ENCODE measurements at regions not wholly inside any gene's neighbourhood (a gene's known extent, or its start where the extent isn't known, plus 50 kb on each side); places are given as distances from the start of the nearest gene placed in this dataset.

DNA sequence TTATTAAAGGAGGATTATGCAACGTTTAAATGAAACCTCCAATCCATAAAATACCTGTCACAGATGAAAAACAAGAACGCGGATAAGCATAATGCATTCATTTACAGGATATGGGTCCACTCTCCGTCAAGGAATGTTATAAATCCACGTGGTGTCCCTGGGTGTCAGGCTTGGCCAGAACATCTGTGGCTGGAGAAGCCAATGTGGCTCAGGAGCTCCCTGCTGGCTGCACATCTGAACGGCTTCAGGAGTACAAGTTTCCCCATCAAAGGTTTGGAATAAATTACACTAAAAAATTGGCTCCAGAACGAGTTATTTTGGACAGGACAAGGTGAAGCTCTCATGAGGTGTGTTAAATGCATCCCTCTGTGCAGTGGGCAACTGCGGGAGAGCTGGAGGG, 87.8 kb upstream of the LEF1 start:
- DNase-seq, result no peak

GRCh38 chr4:108255203-108255747, 86.5 kb upstream of the LEF1 start:
- no peak for DNase-seq

GRCh38 chr4:108249397-108249796, 80.7 kb upstream of the LEF1 start:
- no peak for DNase-seq

DNA sequence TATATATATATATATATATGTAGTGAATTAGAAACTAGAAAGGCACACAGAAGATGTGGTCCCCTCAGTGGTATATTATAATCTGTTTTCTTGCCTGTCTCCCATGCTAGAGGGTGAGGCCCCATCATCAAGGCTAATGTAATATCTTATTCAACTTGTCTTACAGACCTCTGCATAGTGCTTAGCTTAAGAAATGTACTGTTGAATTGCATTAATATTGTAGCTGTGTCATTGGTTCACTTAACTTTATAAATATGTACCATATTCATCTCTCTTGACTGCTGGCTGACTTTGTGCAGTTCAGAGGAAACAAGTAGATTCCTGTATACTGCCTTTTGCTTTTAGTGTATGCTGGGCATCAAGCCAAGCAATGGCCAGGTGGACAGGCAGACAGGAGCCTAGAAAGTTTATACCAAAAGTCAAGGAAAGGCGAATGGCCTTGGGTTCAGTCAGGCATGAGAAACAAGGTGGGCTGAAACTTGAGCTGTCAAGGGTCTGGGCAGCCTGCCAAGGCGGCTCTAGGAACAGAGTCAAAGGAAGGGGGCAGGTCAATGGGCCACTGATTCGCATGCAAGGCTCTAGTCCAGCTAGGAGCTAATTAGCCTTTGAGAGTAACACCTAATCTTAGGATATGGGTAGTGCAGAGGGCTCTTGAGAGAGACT, 78.8 kb upstream of the LEF1 start:
- no peak for DNase-seq

GRCh38 chr4:108244606-108245005, 75.9 kb upstream of the LEF1 start:
- no peak for DNase-seq

- no peak for DNase-seq
Observed at GRCh38 chr4:108240366-108240765, 71.6 kb upstream of the LEF1 start.

DNA sequence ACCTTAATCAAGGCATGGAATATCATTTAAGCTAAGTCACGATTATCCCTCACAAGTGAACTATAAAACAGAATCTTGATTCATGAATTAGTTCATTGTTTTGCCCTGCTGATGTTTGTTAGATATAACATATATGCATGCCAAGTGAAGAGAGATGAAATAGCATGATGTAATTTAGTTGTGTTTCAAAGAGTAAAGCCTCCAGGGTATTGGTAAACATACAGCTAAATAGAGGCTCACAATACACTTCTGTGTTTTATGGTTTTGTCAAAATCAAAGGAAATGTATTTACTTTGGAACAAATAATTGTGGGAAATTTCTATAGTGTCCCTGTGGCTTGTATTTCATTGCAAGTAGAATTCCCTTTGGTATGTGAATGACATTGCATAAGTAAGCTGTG, 69.0 kb upstream of the LEF1 start:
- DNase-seq, result no peak

DNA sequence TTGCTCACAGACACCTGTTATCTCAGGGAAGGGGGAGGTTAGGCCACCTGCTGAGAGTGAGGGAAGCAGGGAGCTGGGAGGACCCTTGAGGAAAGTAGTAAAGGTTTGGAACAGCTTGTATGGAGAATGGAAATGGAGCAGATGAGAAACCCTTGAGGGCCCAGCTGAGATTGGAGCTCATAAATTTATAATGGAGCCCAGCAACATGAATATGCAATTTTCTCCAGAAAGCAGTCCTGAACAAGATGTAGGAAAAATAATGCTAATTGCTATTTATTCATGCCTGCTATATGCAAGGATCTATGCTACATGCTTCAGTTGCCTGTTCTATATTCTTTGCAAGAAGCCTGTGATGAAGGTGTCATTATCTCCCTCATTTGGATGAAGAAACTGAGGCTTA, 67.5 kb upstream of the LEF1 start:
- DNase-seq, result no peak

DNA sequence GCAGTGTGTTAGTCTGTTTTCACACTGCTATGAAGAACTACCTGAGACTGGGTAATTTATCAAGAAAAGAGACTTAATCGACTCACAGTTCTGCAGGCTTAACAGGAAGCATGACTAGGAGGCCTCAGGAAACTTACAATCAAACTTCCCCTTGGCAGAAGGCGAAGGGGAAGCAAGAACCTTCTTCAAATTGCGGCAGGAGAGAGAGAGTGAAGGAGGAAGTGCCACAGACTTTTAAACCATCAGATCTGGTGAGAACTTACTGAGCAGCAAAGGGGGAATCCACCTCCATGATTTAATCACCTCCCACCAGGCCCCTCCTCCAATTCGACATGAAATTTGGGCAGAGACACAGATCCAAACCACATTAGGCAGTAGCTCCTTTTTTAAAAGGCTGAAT, 59.2 kb upstream of the LEF1 start:
- DNase-seq, result no peak

DNA sequence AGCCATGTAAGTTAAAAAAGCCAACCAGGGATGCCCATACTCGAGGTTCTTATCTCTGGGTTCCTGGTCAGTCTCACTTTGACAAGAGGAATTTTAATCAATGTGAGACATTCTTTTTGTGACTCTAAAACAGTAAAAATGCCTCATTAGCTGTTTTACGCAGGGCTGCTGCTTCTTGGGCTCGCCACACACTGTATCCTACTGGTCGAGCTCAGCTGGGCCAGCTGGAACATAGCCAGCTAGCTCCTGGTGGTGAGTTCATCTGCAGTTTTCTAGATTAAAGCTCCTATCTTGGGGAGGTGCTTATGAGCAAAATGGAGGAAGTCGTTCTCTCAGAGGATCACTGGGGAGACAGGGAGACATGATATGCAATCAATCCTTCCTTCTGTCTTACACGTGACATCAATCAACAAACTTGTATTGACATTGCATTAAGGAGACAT, 55.9 kb upstream of the LEF1 start:
- DNase-seq, result no peak

- DNase-seq, result no peak
Observed at GRCh38 chr4:108223313-108223712, 54.6 kb upstream of the LEF1 start.

GRCh38 chr4:108219998-108220397, 51.3 kb upstream of the LEF1 start:
- no peak for DNase-seq
